Adrenal gland (tissue), 9 donors: ENCODE measurements at regions not wholly inside any gene's neighbourhood (a gene's known extent, or its start where the extent isn't known, plus 50 kb on each side); places are given as distances from the start of the nearest gene placed in this dataset.

Source experiments
- DNase-seq, 7 donors: peaks; one replicate each; pipeline ENCODE4 v3.0.0-alpha.2; 2019 to 2020
- H3K27ac ChIP-seq, 5 donors: fragments of 200-600 bp; sonication (generic) in 4 of 5; 1 replicate in 3 of 5; 2 replicates in 2 of 5; pipeline versions ENCODE4 v1.5.1 to v1.8.0; 2016 to 2020; ENCODE audit warnings: mild to moderate bottlenecking in 1 of 5
- H3K27me3 ChIP-seq: fragments of 200-600 bp; 2 replicates; pipeline ENCODE4 v1.8.0; 2021
- H3K36me3 ChIP-seq, 2 donors: fragments of 200-600 bp; replicated peaks in 1 of 2; 1 replicate in 1 of 2; 2 replicates in 1 of 2; pipeline versions ENCODE4 v1.5.1 to v1.8.0; 2018 to 2022
- H3K4me1 ChIP-seq, 2 donors: fragments of 200-600 bp; replicated peaks in 1 of 2; 1 replicate in 1 of 2; 2 replicates in 1 of 2; pipeline versions ENCODE4 v1.5.1 to v1.8.0; 2018 to 2021
- H3K4me3 ChIP-seq, 4 donors: fragments of 200-600 bp; sonication (generic) in 3 of 4; one replicate each; pipeline ENCODE4 v1.5.1; 2016 to 2018
- H3K9me3 ChIP-seq, 3 donors: fragments of 200-600 bp; sonication (generic) in 1 of 3; replicated peaks in 1 of 3; 1 replicate in 2 of 3; 2 replicates in 1 of 3; pipeline versions ENCODE4 v1.5.1 to v1.8.0; 2016 to 2021
- CTCF ChIP-seq, 6 experiments: fragments of 450-650 bp in 4 of 6; fragments of 200-600 bp in 2 of 6; sonication (generic) in 1 of 6; IDR thresholded peaks; 1 replicate in 5 of 6; 2 replicates in 1 of 6; pipeline versions ENCODE4 v1.5.1 to v1.8.0; 2016 to 2021; ENCODE audit warnings: antibody characterized with exemption in 6 of 6, mild to moderate bottlenecking in 2 of 6, moderate library complexity in 1 of 6
- POLR2A ChIP-seq, 2 donors: fragments of 450-650 bp; IDR thresholded peaks; one replicate each; pipeline ENCODE4 v1.6.1; 2017; ENCODE audit warnings: antibody characterized with exemption in 2 of 2, mild to moderate bottlenecking in 2 of 2, moderate library complexity in 1 of 2
- WGBS, 4 donors: extraction: QIAGEN DNeasy Blood & Tissue Kit in 2 of 4; methylation state at CpG; one replicate each; pipeline versions ENCODE4 v1.1.5 to v1.1.7; 2013 to 2017; 5-methylcytosine and 5-hydroxymethylcytosine counted together
- intact Hi-C, 2 donors: fragments of 100-400 bp; cut with DNase I; formaldehyde crosslinking; loops; one replicate each; pipeline versions ENCODE4 v1.14.1 to v1.15.0; 2022 to 2023
- donor health status: healthy with polysubstance abuse.
- donor health status: Bipolar disorder and iron deficiency.
- donor health status: DM: yes; HTN: yes; CAD: no.
- donor health status: DM: no; HTN: no; CAD: no.
- donor health status: DM: no; HTN: no; CAD: no.

- no peak for TF ChIP-seq POLR2A (IDR thresholded peaks at IDR 0.05)
- no peak for TF ChIP-seq CTCF (IDR thresholded peaks at IDR 0.05)
- H3K9me3 ChIP-seq: no peaks in the 10 kb centered on the region
- H3K27me3 ChIP-seq: no peaks in the 10 kb centered on the region
- 31 to 50% (median 37%) methylated on average over 9 of the region's 9 CpGs for WGBS, 4 donors
- no peaks in the 10 kb centered on the region for H3K36me3 ChIP-seq
- H3K27ac ChIP-seq: no peak overlapping the region
- no peak overlapping the region for H3K4me3 ChIP-seq
- H3K4me1 ChIP-seq: no peaks in the 10 kb centered on the region
- intact Hi-C loops: no loop called here
- DNase-seq: no peak
Measured at GRCh38 chrX:519741-520140, 110.8 kb upstream of the SHOX start.

DNA sequence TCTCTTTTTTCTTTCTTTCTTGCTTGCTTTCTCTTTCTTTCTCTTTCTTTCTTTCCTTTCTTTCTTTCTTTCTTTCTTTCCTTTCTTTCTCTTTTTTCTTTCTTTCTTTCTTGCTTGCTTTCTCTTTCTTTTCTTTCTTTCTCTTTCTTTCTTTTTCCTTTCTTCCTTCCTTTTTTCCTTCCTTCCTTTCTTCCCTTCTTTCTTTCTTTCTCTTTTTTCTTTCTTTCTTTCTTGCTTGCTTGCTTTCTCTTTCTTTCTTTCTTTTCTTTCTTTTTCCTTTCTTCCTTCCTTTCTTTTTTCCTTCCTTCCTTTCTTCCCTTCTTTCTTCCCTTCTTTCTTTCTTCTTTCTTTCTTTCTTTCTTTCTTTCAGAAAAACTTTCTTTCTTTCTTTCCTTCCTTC lies 108.1 kb upstream of the SHOX start:
- Histone ChIP-seq H3K4me1 (no peaks in the 10 kb centered on the region), H3K36me3 (no peaks in the 10 kb centered on the region), H3K4me3 (no peak overlapping the region), H3K9me3 (no peaks in the 10 kb centered on the region), H3K27ac (no peak overlapping the region), H3K27me3 (no peaks in the 10 kb centered on the region)
- TF ChIP-seq POLR2A (IDR thresholded peaks at IDR 0.05): no peak
- no peak for TF ChIP-seq CTCF (IDR thresholded peaks at IDR 0.05)
- intact Hi-C loops: no loop called here
- DNase-seq: no peak

GRCh38 chrX:525134-525533 lies 105.5 kb upstream of the SHOX start:
- DNase-seq: no peak
- TF ChIP-seq POLR2A (IDR thresholded peaks at IDR 0.05) (no peak), CTCF (IDR thresholded peaks at IDR 0.05) (no peak)
- intact Hi-C loops: no loop called here
- WGBS, 4 donors: 78 to 88% (median 85%) methylated on average over 8 of the region's 8 CpGs
- Histone ChIP-seq H3K36me3 (no peaks in the 10 kb centered on the region), H3K9me3 (no peaks in the 10 kb centered on the region), H3K27ac (no peak overlapping the region), H3K4me3 (no peak overlapping the region), H3K4me1 (no peaks in the 10 kb centered on the region), H3K27me3 (no peaks in the 10 kb centered on the region)

GRCh38 chrX:526295-527224 lies 104.0 kb upstream of the SHOX start:
- 29 to 49% (median 36%) methylated on average over 24 to 29 of the region's 29 CpGs for WGBS, 4 donors
- Histone ChIP-seq H3K9me3 (no peaks in the 10 kb centered on the region), H3K4me3 (no peak overlapping the region), H3K27me3 (no peaks in the 10 kb centered on the region), H3K36me3 (no peaks in the 10 kb centered on the region), H3K4me1 (no peaks in the 10 kb centered on the region), H3K27ac (no peak overlapping the region)
- no peak for TF ChIP-seq CTCF (IDR thresholded peaks at IDR 0.05)
- no peak for TF ChIP-seq POLR2A (IDR thresholded peaks at IDR 0.05)
- intact Hi-C loops: no loop called here
- no peak for DNase-seq
